T47D (cell line): ENCODE measurements at regions not wholly inside any gene's neighbourhood (a gene's known extent, or its start where the extent isn't known, plus 50 kb on each side); places are given as distances from the start of the nearest gene placed in this dataset.
"Not testable (repeated sequence)": the region's sequence is repeated elsewhere in the genome, so short reads cannot be mapped to it uniquely, and the experiment has no call there.

ENCODE experiments used
- DNase-seq, 2 experiments: peaks; one replicate each; pipeline versions ENCODE4 v3.0.0 to v3.0.0-alpha.2; 2011 to 2012; ENCODE audit warnings: low read depth in 1 of 2, low spot score in 1 of 2
- JUND ChIP-seq: IDR thresholded peaks from 2 replicates; pipeline ENCODE4 v1.6.1; 2012; ENCODE audit warnings: low read depth
- in situ Hi-C: cut with HindIII; loops from 2 replicates; pipeline ENCODE4 v1.10.0; 2016; ENCODE audit warnings: low sequenced_read_pairs, low pct_unique_long_range_greater_than_20kb

- TF ChIP-seq JUND, result no peak
- DNase-seq, result no peak
- in situ Hi-C loops, result no loop called here
Measured at GRCh38 chr21:9735421-9735961, 785.9 kb upstream of the TPTE start.

- DNase-seq, in situ Hi-C loops: not testable (repeated sequence)
Measured at GRCh38 chr21:9737301-9737700, 784.1 kb upstream of the TPTE start.

- DNase-seq, result peak in 1 of 2 experiments; percentile 87
- in situ Hi-C loops, result not testable (repeated sequence)
Measured at GRCh38 chr21:9737871-9738515, 783.4 kb upstream of the TPTE start.

- in situ Hi-C loops, result no loop called here
- no peak for TF ChIP-seq JUND
- no peak for DNase-seq
Measured at GRCh38 chr21:9738527-9738926, 782.9 kb upstream of the TPTE start.

GRCh38 chr21:9739240-9739639 lies 782.1 kb upstream of the TPTE start:
- in situ Hi-C loops, result no loop called here
- no peak for DNase-seq
- TF ChIP-seq JUND, result no peak

GRCh38 chr21:9740177-9740941 lies 781.0 kb upstream of the TPTE start:
- DNase-seq, in situ Hi-C loops: not testable (repeated sequence)

GRCh38 chr21:9740991-9741742 lies 780.2 kb upstream of the TPTE start:
- DNase-seq, in situ Hi-C loops: not testable (repeated sequence)

GRCh38 chr21:9743566-9743965 lies 777.8 kb upstream of the TPTE start:
- in situ Hi-C loops, DNase-seq: not testable (repeated sequence)

GRCh38 chr21:9744166-9744565 lies 777.2 kb upstream of the TPTE start:
- DNase-seq, in situ Hi-C loops: not testable (repeated sequence)

- peak in 1 of 2 experiments; percentile 31 for DNase-seq
- in situ Hi-C loops, result not testable (repeated sequence)
Measured at GRCh38 chr21:9744593-9744992, 776.8 kb upstream of the TPTE start.

GRCh38 chr21:9745457-9746108 lies 775.8 kb upstream of the TPTE start:
- in situ Hi-C loops, result not testable (repeated sequence)

GRCh38 chr21:9746311-9746710 lies 775.1 kb upstream of the TPTE start:
- in situ Hi-C loops, result not testable (repeated sequence)

More at GRCh38 chr21:9745457-9746108, 775.8 kb upstream of the TPTE start:
- DNase-seq, result not testable (repeated sequence)

GRCh38 chr21:9746831-9747606 lies 774.4 kb upstream of the TPTE start:
- in situ Hi-C loops, DNase-seq: not testable (repeated sequence)

More at GRCh38 chr21:9746311-9746710, 775.1 kb upstream of the TPTE start:
- DNase-seq, result not testable (repeated sequence)

- DNase-seq, in situ Hi-C loops: not testable (repeated sequence)
Measured at GRCh38 chr21:9747870-9748269, 773.5 kb upstream of the TPTE start.

GRCh38 chr21:9748451-9748850 lies 772.9 kb upstream of the TPTE start:
- in situ Hi-C loops, DNase-seq: not testable (repeated sequence)

GRCh38 chr21:9749741-9750230 lies 771.6 kb upstream of the TPTE start:
- DNase-seq, in situ Hi-C loops: not testable (repeated sequence)
